Endothelial cell of umbilical vein (primary cell): ENCODE measurements at regions not wholly inside any gene's neighbourhood (a gene's known extent, or its start where the extent isn't known, plus 50 kb on each side); places are given as distances from the start of the nearest gene placed in this dataset.

Experiments
- CTCF ChIP-seq, 2 donors: IDR thresholded peaks; 1 replicate in 1 of 2; 2 replicates in 1 of 2; pipeline ENCODE4 v1.5.1; 2011; ENCODE audit warnings: low read length in 2 of 2, mild to moderate bottlenecking in 2 of 2, moderate library complexity in 2 of 2, control low read depth in 1 of 2, inconsistent platforms in 1 of 2, low read depth in 1 of 2; ENCODE audit not compliant: insufficient read depth in 1 of 2; ENCODE audit errors: extremely low read depth in 1 of 2
- POLR2A ChIP-seq: IDR thresholded peaks from 2 replicates; pipeline ENCODE4 v1.6.1; 2012; ENCODE audit warnings: low read depth, mild to moderate bottlenecking, control low read depth, low read length
- POLR2AphosphoS5 ChIP-seq: IDR thresholded peaks from 2 replicates; pipeline ENCODE4 v1.6.1; 2012; ENCODE audit warnings: low read depth, mild to moderate bottlenecking, control low read depth, low read length, moderate library complexity; ENCODE audit not compliant: insufficient read depth

GRCh38 chr3:110261141-110261540, 810.5 kb upstream of the NECTIN3 start:
- no peak for TF ChIP-seq CTCF (IDR thresholded peaks at IDR 0.05; ENCODE audit: extremely low read depth in 1 of 2, insufficient read depth in 1 of 2, low read depth in 1 of 2, low read length in 2 of 2)
- no peak for TF ChIP-seq POLR2AphosphoS5
- no peak for TF ChIP-seq POLR2A
